Upper lobe of left lung (tissue), 6 donors: ENCODE measurements at regions not wholly inside any gene's neighbourhood (a gene's known extent, or its start where the extent isn't known, plus 50 kb on each side); places are given as distances from the start of the nearest gene placed in this dataset.

Experiments used
- ATAC-seq, 2 donors: fragments of 200-7000 bp; cut with Tn5 transposase; one replicate each; pipeline ENCODE4 v1.9.1; 2022; ENCODE audit warnings: mild to moderate bottlenecking in 2 of 2, moderate library complexity in 2 of 2; ENCODE audit not compliant: low FRiP score in 2 of 2
- DNase-seq, 2 donors: peaks; one replicate each; pipeline ENCODE4 v3.0.0-alpha.2; 2019 to 2020
- H3K27ac ChIP-seq, 4 donors: fragments of 200-600 bp; sonication (generic); one replicate each; pipeline ENCODE4 v1.5.1; 2016 to 2019
- H3K27me3 ChIP-seq, 4 donors: fragments of 200-600 bp; sonication (generic); one replicate each; pipeline ENCODE4 v1.5.1; 2017 to 2019
- H3K36me3 ChIP-seq, 4 donors: fragments of 200-600 bp; sonication (generic); one replicate each; pipeline ENCODE4 v1.5.1; 2016 to 2019
- H3K4me1 ChIP-seq, 4 donors: fragments of 200-600 bp; sonication (generic); one replicate each; pipeline ENCODE4 v1.5.1; 2018 to 2019
- H3K4me3 ChIP-seq, 4 donors: fragments of 200-600 bp; sonication (generic); one replicate each; pipeline ENCODE4 v1.5.1; 2017 to 2019; ENCODE audit warnings: mild to moderate bottlenecking in 2 of 4, moderate library complexity in 1 of 4
- H3K9me3 ChIP-seq, 4 donors: fragments of 200-600 bp; sonication (generic); one replicate each; pipeline ENCODE4 v1.5.1; 2018 to 2019
- CTCF ChIP-seq, 6 experiments: fragments of 450-650 bp in 4 of 6; fragments of 200-600 bp in 2 of 6; sonication (generic) in 2 of 6; IDR thresholded peaks; one replicate each; pipeline ENCODE4 v1.5.1; 2016 to 2019; ENCODE audit warnings: antibody characterized with exemption in 6 of 6
- EP300 ChIP-seq, 4 donors: sonication (generic); formaldehyde crosslinking; IDR thresholded peaks; one replicate each; pipeline ENCODE4 v1.5.1; 2017; ENCODE audit warnings: antibody characterized with exemption in 4 of 4, control low read depth in 2 of 4
- POLR2A ChIP-seq, 4 donors: fragments of 450-650 bp; IDR thresholded peaks; one replicate each; pipeline ENCODE4 v1.5.1; 2016 to 2017; ENCODE audit warnings: antibody characterized with exemption in 4 of 4, mild to moderate bottlenecking in 2 of 4
- POLR2AphosphoS5 ChIP-seq, 2 donors: sonication (generic); formaldehyde crosslinking; IDR thresholded peaks; one replicate each; pipeline ENCODE4 v1.5.1; 2017; ENCODE audit warnings: antibody characterized with exemption in 2 of 2
- WGBS, 2 donors: methylation state at CpG; one replicate each; pipeline ENCODE4 v1.1.5; 2017 to 2018; 5-methylcytosine and 5-hydroxymethylcytosine counted together
- donor health status: DM: no; HTN: no; CAD: no; lungs with moderate emphysema.
- donor health status: DM: no; HTN: yes; CAD: no; lungs with severe emphysema.

GRCh38 chr15:57878573-57878972 lies 172.1 kb downstream of the POLR2M start:
- Histone ChIP-seq H3K27me3 (no peaks in the 10 kb centered on the region), H3K4me1 (no peaks in the 10 kb centered on the region), H3K36me3 (no peaks in the 10 kb centered on the region), H3K4me3 (no peak overlapping the region), H3K27ac (no peak overlapping the region), H3K9me3 (peaks cover 5 to 8% (median 8%) of the 10 kb centered on the region in 4 donors)
- WGBS, 2 donors: 57 to 69% methylated on average over 2 of the region's 2 CpGs
- ATAC-seq (no peak), DNase-seq (no peak)
- TF ChIP-seq POLR2AphosphoS5 (IDR thresholded peaks at IDR 0.05): no peak

DNA sequence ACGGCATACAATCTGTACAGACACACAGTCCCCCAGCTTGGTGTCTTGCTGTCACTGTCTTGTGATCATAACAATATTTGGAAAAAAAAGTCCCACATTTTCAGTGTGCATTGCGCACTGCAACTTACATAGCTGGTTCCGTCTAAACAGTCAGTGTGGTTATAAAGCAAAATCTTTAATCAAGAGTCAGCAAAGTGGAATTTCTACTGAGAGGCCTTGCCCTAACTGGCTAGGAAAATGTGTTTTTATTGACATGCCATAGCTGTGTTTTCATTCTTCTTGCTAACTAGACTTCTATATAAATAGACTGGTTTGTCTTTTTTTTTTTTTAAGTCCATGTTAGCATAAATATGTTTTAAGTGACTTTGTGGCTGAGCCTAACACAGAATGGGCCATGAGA lies 174.8 kb downstream of the POLR2M start:
- Histone ChIP-seq H3K4me3 (no peak overlapping the region), H3K9me3 (no peaks in the 10 kb centered on the region), H3K4me1 (no peaks in the 10 kb centered on the region), H3K27ac (no peak overlapping the region), H3K27me3 (no peaks in the 10 kb centered on the region), H3K36me3 (no peaks in the 10 kb centered on the region)
- no peak for DNase-seq
- ATAC-seq: no peak
- 86 to 96% methylated on average over 3 of the region's 3 CpGs for WGBS, 2 donors
- TF ChIP-seq EP300 (IDR thresholded peaks at IDR 0.05): no peak
- no peak for TF ChIP-seq POLR2A (IDR thresholded peaks at IDR 0.05)
- TF ChIP-seq CTCF (IDR thresholded peaks at IDR 0.05): no peak
- TF ChIP-seq POLR2AphosphoS5 (IDR thresholded peaks at IDR 0.05): no peak

DNA sequence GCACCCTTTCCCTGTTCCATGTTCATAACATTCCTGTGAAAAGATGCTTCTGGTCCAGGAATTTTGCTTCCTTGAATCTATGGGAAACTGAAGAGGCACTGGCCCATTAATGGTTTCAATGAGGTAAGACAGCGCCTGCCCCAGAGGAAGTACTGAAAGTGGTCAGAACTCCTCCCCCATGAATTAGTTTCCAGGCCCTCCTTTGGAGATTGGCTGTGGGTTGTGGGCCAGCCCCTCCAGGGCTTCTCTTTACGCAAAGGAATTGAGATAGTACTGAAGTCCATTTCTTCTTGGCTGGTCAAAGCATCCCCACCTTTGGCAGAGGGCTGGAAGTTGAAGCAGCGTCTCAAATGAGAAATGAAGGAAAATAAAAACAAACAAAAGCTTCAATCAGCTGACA lies 175.5 kb downstream of the POLR2M start:
- no peaks in the 10 kb centered on the region for H3K36me3 ChIP-seq
- H3K4me1 ChIP-seq: no peaks in the 10 kb centered on the region
- DNase-seq (no peak), ATAC-seq (no peak)
- no peaks in the 10 kb centered on the region for H3K9me3 ChIP-seq
- no peak overlapping the region for H3K27ac ChIP-seq
- no peaks in the 10 kb centered on the region for H3K27me3 ChIP-seq
- H3K4me3 ChIP-seq: no peak overlapping the region
- WGBS, 2 donors: 83 to 85% methylated on average over 3 of the region's 3 CpGs
- TF ChIP-seq POLR2A (IDR thresholded peaks at IDR 0.05) (no peak), POLR2AphosphoS5 (IDR thresholded peaks at IDR 0.05) (no peak), CTCF (IDR thresholded peaks at IDR 0.05) (no peak), EP300 (IDR thresholded peaks at IDR 0.05) (no peak)

DNA sequence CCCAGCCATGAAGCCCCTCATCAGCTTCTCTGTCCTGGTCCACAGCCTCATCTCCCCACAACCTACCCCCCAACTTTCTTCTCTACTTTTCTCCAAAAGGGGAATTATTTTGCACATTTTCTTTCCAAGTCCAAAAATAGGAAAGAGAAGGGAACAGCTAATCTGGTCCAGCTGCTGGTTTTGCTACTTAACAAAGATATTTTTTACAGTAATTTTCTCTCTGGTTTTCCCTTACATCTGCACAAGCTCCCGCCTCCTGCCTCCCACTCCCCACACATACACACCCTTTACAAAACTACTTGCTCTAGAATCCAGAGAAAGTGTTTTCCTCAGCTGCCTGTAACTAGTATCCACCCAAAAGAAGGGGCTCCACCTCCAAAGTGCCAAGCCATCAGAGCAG lies 177.2 kb downstream of the POLR2M start:
- H3K4me1 ChIP-seq: no peaks in the 10 kb centered on the region
- TF ChIP-seq EP300 (IDR thresholded peaks at IDR 0.05): no peak
- no peak for TF ChIP-seq POLR2A (IDR thresholded peaks at IDR 0.05)
- TF ChIP-seq CTCF (IDR thresholded peaks at IDR 0.05): no peak
- TF ChIP-seq POLR2AphosphoS5 (IDR thresholded peaks at IDR 0.05): no peak
- H3K36me3 ChIP-seq: no peaks in the 10 kb centered on the region
- ATAC-seq (no peak), DNase-seq (no peak)
- 71 to 90% methylated on average over 1 of the region's 1 CpG for WGBS, 2 donors
- H3K27me3 ChIP-seq: no peaks in the 10 kb centered on the region
- H3K9me3 ChIP-seq: no peaks in the 10 kb centered on the region
- H3K27ac ChIP-seq: no peak overlapping the region
- H3K4me3 ChIP-seq: no peak overlapping the region

- WGBS, 2 donors: 72 to 85% methylated on average over 1 of the region's 1 CpG
- no peak for TF ChIP-seq POLR2AphosphoS5 (IDR thresholded peaks at IDR 0.05)
- Histone ChIP-seq H3K36me3 (no peaks in the 10 kb centered on the region), H3K27ac (no peak overlapping the region), H3K27me3 (no peaks in the 10 kb centered on the region), H3K9me3 (no peaks in the 10 kb centered on the region), H3K4me1 (no peaks in the 10 kb centered on the region), H3K4me3 (no peak overlapping the region)
- DNase-seq (no peak), ATAC-seq (no peak)
These were observed 178.4 kb downstream of the POLR2M start for GRCh38 chr15:57884936-57885335.

GRCh38 chr15:57885435-57885834 lies 178.9 kb downstream of the POLR2M start:
- no peak overlapping the region for H3K27ac ChIP-seq
- no peaks in the 10 kb centered on the region for H3K4me1 ChIP-seq
- H3K27me3 ChIP-seq: no peaks in the 10 kb centered on the region
- no peak for TF ChIP-seq POLR2AphosphoS5 (IDR thresholded peaks at IDR 0.05)
- no peak for TF ChIP-seq CTCF (IDR thresholded peaks at IDR 0.05)
- no peak for TF ChIP-seq EP300 (IDR thresholded peaks at IDR 0.05)
- no peak for TF ChIP-seq POLR2A (IDR thresholded peaks at IDR 0.05)
- H3K9me3 ChIP-seq: no peaks in the 10 kb centered on the region
- peak in 1 of 2 donors; percentile 5 for DNase-seq
- H3K36me3 ChIP-seq: no peaks in the 10 kb centered on the region
- 91 to 93% methylated on average over 5 of the region's 5 CpGs for WGBS, 2 donors
- ATAC-seq: no peak
- no peak overlapping the region for H3K4me3 ChIP-seq
